HG03066 (cell line): ENCODE measurements at regions not wholly inside any gene's neighbourhood (a gene's known extent, or its start where the extent isn't known, plus 50 kb on each side); places are given as distances from the start of the nearest gene placed in this dataset.
"Not testable (repeated sequence)": the region's sequence is repeated elsewhere in the genome, so short reads cannot be mapped to it uniquely, and the experiment has no call there.

Source experiments
- ATAC-seq: cut with Tn5 transposase; IDR thresholded peaks from one replicate; pipeline ENCODE4 v1.9.1; 2021; ENCODE audit warnings: low read depth; ENCODE audit not compliant: unreplicated experiment

- ATAC-seq = no peak
Measured at GRCh38 chr13:66154976-66155375, 1075.2 kb downstream of the PCDH9 start.

- ATAC-seq = no peak
Measured at GRCh38 chr13:66154354-66154753, 1075.8 kb downstream of the PCDH9 start.

GRCh38 chr13:66152596-66152995 is 1077.5 kb downstream of the PCDH9 start:
- no peak for ATAC-seq

- not testable (repeated sequence) for ATAC-seq
Measured at GRCh38 chr13:66144357-66144756, 1085.8 kb downstream of the PCDH9 start.

- ATAC-seq = no peak
Measured at GRCh38 chr13:66139701-66140100, 1090.4 kb downstream of the PCDH9 start.

GRCh38 chr13:66139250-66139649 is 1090.9 kb downstream of the PCDH9 start:
- no peak for ATAC-seq

- peak; percentile 84 for ATAC-seq
Measured at GRCh38 chr13:66138172-66138811, 1091.8 kb downstream of the PCDH9 start.

- ATAC-seq = peak; percentile 29
Measured at GRCh38 chr13:66137384-66137783, 1092.8 kb downstream of the PCDH9 start.

GRCh38 chr13:66128692-66129269 is 1101.4 kb downstream of the PCDH9 start:
- ATAC-seq = peak; percentile 96

GRCh38 chr13:66128201-66128600 is 1101.9 kb downstream of the PCDH9 start:
- no peak for ATAC-seq

GRCh38 chr13:66117563-66117962 is 1112.6 kb downstream of the PCDH9 start:
- no peak for ATAC-seq

GRCh38 chr13:66113882-66114526 is 1116.1 kb downstream of the PCDH9 start:
- ATAC-seq = no peak

- no peak for ATAC-seq
Measured at GRCh38 chr13:66111628-66112027, 1118.5 kb downstream of the PCDH9 start.

GRCh38 chr13:66106246-66106645 is 1123.9 kb downstream of the PCDH9 start:
- no peak for ATAC-seq

- ATAC-seq = no peak
Measured at GRCh38 chr13:66102864-66103263, 1127.3 kb downstream of the PCDH9 start.

GRCh38 chr13:66099825-66100224 is 1130.3 kb downstream of the PCDH9 start:
- ATAC-seq = no peak

GRCh38 chr13:66098931-66099628 is 1131.1 kb downstream of the PCDH9 start:
- ATAC-seq = no peak

- no peak for ATAC-seq
Measured at GRCh38 chr13:66089711-66090110, 1140.4 kb downstream of the PCDH9 start.

GRCh38 chr13:66087269-66087710 is 1142.8 kb downstream of the PCDH9 start:
- ATAC-seq = no peak

GRCh38 chr13:66077132-66077689 is 1152.9 kb downstream of the PCDH9 start:
- ATAC-seq = no peak

- ATAC-seq = no peak
Measured at GRCh38 chr13:66076417-66076816, 1153.7 kb downstream of the PCDH9 start.
